GM18507 (cell line): ENCODE measurements at regions not wholly inside any gene's neighbourhood (a gene's known extent, or its start where the extent isn't known, plus 50 kb on each side); places are given as distances from the start of the nearest gene placed in this dataset.

Source experiments
- DNase-seq: peaks from one replicate; pipeline ENCODE4 v3.0.0; 2011; ENCODE audit warnings: low read depth; ENCODE audit not compliant: insufficient read length; ENCODE audit errors: extremely low spot score
- FAIRE-seq: peaks from 2 replicates; lab custom pipeline; 2011; peaks lifted over from hg19 to GRCh38; lab: Jason Lieb, UNC

DNA sequence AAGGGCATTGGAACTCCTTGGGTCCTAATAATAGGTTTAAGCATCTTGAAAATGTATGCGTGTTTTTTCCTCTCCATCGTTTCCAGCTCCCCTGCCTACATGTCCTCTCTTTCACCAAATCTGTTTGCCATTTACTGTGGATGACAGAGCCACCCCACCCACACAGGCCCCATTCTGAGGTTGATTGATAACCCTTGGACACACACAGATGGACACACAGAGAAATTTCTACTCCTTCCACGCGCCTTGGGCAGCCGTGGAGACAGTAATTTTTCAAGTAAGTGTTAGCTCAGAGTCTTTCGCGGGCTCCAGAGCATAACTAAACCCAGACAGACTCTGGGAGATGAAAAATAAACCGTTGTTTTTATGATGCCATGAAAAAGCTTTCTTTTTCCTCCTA is 103.3 kb upstream of the NLRP1 start:
- FAIRE-seq (no peak), DNase-seq (no peak)

DNA sequence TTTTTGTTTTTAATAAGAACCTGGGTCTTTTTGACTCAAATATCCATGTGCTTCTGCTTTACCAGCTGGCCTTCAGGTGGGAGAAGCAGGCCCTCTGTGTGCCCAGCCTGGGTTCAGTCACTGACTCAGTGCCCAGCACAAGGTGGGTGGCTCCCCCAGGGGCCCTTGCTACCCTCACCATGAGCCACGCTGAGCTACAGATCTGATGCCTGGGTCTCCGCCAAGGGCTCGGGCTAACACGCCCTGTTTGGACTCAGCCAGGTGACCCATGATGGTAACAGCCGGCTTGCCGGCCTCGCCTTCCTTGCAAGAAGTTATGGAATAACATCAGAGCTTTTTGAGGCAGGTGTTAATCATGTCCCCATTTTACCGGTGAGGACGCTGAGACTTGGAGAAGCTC is 109.5 kb upstream of the NLRP1 start:
- DNase-seq, result no peak
- FAIRE-seq, result no peak

DNA sequence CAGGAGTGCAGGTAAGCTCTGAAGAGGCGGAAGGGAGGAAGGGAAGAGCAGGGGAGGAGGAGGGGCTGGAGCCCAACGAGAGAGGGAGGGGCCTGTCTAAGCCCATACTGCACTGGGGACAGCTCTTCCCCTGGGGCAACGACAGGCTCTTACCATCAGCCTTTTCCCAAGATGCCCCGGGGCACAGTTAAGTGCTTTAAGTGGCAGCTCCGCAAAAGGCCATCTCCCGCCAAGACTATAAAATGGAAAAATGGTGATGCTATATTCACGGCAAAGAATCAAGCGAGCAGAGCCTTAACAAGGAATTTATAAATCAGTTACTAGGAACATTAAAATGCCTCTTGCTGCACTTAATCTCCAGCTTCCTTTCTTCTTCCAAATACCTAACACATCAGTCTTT is 110.2 kb upstream of the NLRP1 start:
- FAIRE-seq, result no peak
- no peak for DNase-seq

DNA sequence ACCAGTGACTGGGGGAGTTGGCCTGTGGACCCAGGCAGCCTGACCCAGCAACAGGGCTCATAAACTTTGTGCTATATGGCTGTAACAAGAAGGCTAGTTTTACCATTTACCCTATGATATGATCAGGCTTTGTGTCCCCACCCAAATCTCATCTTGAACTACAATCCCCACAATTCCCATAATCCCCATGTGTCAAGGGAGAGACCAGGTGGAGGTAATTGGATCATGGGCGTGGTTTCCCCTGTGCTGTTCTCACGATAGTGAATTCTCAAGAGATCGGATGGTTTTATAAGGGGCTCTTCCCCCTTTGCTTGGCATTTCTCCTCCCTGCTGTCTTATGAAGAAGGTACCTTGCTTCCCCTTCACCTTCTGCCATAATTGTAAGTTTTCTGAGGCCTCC is 111.2 kb upstream of the NLRP1 start:
- DNase-seq (no peak), FAIRE-seq (no peak)

DNA sequence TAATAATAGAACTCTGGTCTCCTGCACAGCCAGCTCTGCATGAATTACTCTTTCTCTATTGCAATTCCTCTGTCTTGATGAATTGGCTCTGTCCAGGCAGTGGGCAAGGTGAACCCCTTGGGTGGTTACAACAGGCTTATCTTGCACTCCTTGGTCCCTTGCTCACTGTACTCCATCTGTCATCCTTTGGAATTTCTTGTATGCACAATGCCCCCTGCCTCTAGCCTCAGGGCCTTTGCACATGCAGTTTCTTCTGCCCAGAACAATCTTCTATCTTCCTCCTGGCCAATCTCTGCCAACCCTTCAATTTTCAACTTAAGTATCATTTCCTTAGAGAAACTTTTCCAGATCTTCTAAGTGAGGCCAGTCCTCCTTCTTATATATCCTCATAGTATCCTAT is 114.7 kb upstream of the NLRP1 start:
- FAIRE-seq, result no peak
- DNase-seq, result no peak

DNA sequence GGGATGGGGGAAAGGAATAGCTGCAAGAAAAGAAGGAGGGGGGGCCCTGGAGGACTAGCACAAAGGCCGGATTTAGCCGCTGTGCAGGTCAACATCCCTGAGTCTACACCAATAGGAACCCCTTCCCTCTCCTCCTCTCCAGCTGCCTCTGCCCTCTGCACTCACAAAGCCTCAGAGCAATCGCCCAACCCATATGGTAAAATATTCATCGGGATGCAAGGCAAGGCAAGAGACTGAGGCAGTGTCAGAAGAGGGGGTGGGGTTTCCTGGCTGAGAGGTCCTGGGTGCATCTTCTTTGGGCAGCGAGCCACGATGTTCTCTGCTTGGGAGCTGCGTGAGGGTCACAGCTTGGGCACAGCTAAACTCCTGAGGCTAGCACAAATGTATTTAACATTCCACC is 115.5 kb upstream of the NLRP1 start:
- no peak for FAIRE-seq

DNA sequence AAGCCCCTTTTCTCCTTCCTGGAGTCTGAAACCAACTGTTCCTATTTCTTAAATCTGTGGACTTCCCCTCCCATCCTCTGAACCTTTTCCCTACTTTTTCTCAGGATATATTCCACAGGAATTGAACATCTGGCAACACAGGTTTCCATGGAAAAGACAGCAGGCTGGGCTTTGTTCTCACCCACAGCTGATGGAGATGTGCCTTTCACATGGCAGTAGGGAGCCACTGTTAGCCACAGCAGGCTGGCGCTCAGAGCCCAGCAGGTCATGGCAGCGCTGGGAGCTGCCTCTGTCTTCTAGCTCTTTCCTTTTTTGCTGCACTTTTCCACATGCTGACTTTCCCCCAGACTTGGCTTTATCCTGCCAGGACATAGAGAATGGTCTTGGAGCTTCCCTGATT is 116.4 kb upstream of the NLRP1 start:
- FAIRE-seq (no peak), DNase-seq (no peak)

More for the DNA sequence above, 115.5 kb upstream of the NLRP1 start:
- DNase-seq, result no peak

DNA sequence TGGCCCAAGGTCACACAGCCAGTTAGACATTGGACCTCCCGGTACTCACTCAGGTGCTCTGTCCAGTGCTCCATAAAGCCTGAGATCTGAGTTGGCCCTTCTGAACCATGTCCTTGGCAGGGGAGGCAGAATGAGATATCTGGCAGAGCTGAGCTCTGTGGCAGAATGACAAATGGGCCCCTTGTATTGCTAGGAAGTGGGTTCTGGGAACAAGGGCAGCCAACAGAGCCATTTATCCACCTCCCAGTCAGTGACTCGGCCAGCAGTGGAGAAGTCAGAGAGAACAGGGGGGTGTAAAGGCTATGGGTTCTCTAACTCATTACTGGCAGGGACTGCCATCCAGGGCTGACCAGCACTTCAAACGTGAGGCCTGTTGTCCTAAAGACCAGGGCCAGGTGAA is 117.1 kb upstream of the NLRP1 start:
- no peak for DNase-seq
- FAIRE-seq, result no peak

DNA sequence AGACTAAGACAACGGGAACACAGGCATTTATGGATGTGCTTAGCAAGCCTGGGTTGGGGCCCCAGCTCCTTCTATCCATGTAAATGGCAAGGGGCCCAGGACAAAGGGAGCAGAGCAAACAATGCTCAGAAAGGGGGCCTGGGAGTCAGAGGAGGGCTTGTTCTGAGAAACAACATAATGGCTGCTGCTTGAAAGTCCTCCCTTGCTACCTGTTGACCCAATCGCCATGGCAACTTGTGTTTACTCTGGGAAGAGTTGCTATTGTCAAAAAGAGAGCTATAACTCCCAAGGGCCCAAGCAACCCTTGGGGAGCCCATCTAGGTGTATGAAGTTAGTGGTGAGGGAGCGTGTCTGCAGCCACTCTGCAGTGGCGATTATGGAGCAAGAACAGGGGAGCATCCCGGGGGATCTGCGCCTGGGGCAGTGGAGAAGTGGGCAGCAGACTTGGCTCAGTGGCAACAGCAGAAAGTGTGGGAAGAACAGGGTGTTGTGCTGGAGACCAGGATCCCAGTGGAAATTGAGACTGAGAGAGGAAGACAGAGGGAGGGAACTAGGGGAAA is 118.7 kb upstream of the NLRP1 start:
- DNase-seq (no peak), FAIRE-seq (no peak)

DNA sequence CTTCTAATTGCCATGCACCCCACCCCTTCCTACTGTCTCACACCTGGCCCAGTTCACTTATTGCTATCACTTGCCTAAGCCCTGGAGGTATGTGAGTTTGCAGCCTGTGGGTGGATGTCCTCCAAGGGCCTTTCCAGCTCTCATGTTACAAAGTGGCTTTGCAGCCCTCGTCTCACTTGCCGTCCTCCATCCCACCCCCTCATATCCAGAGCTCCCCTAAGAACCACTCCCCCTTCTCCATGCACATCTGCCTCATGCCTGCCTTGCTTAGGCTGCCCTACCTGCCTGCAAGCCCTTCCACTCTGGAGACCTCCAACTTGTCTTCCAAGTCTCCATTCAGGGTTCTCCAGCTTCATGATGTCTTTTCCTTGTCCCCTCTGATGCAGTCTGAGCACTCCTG is 119.4 kb upstream of the NLRP1 start:
- DNase-seq (no peak), FAIRE-seq (no peak)

DNA sequence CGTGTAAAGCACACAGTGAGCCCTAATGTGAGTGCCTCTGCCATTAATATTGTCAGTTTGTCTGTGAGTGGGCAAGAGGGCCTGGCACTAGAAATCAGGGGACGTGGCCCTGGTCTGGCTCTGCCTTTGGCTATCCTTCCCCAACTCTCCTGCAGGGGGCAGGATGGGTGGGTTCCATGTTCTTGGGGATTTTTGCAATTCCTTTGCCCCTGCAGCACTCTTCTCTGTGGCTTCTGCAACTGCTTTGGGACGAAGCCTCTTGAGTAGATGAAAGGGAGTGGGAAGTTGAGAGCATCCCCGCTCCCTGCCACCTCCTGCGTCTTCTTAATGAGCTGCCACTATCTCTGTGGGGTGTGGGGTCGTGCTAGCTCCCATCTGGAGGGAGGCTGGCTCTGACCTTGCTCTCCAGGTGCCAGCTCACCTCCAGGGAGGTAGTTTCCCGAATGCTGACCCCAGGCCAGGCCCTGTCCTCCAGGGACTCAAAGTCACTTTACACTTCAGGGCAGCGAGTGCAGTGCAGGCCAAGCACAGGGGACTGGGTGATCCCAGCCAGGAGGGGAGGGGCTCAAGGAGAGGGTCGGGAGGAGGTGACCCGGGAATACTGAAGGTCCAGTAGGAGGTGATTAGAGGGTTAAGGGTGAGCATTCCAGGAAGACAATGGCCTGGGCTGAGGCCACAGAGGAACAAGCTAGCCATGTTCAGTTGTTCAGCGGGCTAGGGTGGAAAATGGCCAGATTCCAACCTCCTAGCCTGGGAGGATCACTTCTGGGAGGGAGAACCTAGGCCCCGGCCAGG is 121.0 kb upstream of the NLRP1 start:
- DNase-seq (peak; percentile 12), FAIRE-seq (no peak)

DNA sequence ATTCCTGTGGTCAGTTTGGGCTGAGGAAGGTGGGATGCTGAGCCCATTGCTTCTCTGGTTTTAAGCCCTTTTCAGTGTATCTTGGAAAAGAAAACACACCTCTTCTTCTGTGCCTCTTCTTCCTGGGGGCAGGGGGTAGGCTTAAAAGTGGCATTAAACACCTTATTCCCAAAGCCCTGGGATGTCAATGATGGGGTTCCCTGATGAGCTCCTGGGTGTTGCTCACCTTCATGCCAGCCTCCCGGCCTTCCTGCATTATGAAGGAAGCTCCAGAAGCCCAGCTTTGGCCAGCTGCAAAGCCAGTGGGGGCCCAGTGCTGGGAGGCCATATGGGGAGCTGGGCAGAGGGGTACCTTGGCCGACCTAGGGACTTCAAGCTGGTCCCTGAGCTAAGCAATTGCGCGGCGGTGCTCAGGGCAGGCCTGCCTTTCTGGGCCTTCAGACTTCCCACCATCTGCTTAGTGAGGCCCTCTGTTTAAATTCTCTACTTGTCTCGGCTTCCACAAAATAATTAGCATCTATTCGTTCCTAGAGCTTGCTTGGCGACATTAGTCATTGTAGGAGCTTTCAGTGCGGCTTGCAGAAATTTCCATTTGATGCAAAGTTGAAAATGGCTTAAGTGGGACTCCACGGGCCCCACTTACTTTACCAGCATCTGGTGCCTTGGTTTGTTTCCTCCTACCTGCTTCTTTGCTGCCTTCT is 121.7 kb upstream of the NLRP1 start:
- FAIRE-seq (no peak), DNase-seq (no peak)

DNA sequence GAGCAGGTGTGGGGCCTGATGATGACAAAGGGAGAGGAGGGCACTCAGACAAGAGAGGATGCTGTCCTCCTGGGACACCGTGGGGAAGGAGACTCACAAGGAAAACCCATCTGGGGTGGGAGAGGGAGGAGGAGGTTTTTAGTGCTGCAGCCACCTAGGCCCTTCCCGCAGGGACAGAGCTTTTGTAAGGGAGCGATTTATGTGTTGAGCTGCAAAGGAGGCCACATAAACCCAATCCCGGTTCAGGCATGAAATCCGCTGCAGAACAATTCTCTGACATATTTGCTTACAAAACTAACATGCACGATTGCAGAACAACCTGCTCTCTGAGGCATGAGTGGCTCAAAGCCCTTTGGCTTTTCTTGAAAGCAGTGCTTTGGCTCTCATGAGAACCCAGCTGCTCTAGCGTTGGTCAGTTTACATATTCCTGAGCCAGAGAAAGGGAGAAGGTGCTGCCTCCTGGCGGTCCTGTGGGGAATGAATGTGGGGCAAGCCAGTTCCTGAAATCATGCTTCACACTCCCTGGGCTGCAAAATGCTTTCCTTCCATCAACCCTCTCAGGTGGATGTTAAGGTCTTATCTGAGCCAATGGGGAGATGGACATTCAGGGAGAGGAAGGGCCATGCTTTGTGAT is 122.4 kb upstream of the NLRP1 start:
- FAIRE-seq (peak; percentile 71), DNase-seq (peak; percentile 28)

DNA sequence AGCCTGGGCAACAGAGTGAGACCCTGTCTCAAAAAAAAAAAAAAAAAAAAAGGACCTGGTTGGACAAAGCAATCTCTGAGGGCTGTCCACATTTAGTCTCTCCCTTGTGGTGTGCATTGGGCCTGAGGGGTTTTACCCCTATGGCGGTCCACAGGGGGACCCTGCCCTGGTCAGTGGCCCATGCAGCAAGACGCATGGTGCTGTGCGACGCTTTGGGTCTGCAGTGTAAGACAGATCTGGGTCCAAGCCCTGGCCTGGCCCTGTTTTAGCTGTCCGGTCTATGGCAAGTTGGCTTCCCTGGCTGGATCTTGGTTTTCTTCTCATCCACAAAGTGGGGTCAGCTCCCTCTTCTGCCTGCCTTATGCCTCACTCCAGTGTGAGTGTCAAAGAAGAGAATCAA is 123.2 kb upstream of the NLRP1 start:
- FAIRE-seq (no peak), DNase-seq (no peak)

DNA sequence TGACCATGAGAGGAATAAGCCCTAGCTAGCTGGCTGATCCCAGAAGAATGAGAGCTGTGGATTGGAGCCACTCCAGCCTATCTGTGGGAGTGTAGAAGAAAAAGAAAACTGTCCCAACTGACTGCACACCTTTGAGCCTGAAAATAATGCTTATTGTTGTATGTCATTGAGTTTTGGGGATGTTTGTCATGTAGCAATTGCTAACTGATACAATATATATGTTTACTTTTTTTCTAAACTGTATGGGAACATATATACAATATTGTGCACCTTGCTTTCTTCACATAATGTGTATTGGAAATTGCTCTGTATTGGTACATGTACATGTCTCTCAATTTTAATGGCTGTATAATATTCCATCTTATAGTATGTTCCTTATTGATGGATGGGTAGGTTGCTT is 124.0 kb upstream of the NLRP1 start:
- DNase-seq, result no peak
- no peak for FAIRE-seq

DNA sequence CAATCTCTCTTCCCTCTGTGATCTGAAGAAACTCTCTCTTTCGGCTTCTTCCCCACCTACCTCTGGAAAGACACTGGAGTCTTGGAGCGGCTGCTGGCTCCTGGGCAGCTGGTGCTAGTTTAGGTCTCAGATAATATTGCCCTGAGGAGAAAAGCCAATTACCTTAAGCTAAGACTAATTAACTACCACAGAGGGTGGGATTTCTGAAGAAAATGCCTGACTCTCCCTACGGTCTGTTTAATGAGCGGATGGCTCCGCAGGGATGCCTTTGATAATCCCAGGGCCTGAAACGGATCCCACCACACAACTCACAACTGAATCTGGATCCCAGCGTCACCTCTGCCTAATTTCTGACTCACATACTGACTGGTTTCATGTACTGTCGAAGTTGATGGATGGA is 127.0 kb upstream of the NLRP1 start:
- FAIRE-seq (no peak), DNase-seq (no peak)

DNA sequence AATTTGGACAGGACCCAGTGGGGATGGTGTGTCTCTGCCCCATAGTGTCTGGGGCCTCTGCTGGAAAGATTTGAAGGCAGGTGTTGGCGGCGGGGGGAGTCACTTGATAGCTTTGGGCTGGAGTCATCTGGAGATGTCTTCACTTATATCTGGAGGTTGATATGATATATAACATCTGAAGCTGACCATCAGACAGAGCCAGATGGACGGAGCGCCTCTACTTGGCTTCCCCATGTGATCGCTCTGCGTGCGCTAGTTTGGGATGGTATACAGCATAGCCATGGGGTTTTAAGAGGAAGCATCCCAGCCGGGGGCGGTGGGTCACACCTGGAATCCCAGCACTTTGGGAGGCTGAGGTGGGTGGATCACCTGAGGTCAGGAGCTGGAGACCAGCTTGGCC is 130.7 kb upstream of the NLRP1 start:
- FAIRE-seq (no peak), DNase-seq (no peak)

DNA sequence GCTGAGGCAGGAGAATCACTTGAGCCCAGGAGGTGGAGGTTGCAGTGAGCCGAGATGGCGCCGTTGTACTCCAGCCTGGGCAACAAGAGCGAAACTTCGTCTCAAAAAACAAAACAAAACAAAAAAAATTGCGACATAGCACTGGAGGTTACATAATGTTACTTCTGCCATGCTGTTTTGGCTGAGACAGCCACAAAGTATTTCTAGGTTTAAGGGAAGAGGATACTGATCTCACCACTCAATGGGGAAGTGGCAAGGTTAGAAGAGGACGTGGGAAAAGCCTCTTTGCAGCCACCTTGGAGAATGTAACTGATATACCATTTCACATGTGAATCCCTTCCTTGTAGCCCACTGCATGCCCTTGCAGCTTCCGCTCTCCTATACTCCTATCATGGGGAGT is 131.2 kb upstream of the NLRP1 start:
- FAIRE-seq (no peak), DNase-seq (no peak)

DNA sequence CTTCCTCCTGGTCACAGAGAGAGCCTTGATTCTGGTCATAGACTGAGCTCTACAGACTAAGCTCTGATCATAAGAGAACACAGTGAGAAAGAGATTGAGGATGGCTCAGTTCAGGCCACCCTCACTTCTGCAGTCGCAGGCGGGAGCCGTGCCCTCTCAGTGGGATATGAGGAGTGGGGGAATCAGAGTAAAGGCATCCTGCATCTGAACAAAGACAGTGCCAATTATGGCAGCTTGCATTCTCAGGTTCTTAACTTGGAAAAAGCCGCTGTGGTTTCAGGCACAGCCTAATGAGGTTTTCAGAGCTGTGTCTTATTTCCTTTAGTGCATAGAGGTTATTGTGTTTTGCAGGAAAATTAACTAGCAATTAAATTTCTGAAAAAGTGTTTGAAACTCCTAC is 134.4 kb upstream of the NLRP1 start:
- DNase-seq (no peak), FAIRE-seq (no peak)

DNA sequence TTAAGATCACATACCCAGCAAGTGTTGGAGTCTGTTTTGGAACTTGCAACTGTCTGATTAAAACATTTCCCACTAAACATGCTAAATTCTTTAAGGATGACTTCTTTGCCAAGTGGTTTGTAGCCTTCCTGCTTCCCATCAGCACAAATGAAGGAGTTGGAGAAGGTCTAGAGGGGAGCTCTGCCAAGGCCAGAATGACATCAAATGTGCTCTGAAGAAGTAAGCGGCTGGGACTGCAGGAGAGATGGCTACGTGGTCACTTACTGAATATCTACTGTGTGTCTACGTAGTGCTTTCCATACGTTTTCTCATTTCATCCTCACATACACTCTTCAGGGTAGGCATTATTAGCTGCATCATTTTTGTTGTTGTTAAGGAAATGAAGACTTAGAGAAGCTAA is 135.7 kb upstream of the NLRP1 start:
- DNase-seq (no peak), FAIRE-seq (no peak)

DNA sequence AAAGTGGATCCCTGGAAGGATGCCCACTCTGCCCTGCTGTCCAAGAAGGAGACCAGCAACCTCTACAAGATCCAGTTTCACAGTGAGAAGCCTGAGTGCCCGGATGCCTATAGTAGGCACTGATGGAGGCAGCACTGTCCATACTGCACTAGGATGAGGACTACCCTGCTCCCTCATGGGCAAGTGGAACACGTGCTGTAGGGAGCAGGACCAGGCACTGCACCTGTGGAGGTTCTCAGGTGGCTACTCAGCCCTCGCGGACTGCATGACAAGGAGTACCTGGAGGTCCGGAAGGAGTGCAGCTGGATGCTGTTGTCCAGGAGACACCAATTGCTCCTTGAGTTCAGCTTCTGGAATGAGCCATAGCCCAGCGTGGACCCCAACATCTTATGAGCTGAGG is 146.1 kb upstream of the NLRP1 start:
- FAIRE-seq (no peak), DNase-seq (no peak)
